ENCODE measurements at regions not wholly inside any gene's neighbourhood (a gene's known extent, or its start where the extent isn't known, plus 50 kb on each side); places are given as distances from the start of the nearest gene placed in this dataset.

DNA sequence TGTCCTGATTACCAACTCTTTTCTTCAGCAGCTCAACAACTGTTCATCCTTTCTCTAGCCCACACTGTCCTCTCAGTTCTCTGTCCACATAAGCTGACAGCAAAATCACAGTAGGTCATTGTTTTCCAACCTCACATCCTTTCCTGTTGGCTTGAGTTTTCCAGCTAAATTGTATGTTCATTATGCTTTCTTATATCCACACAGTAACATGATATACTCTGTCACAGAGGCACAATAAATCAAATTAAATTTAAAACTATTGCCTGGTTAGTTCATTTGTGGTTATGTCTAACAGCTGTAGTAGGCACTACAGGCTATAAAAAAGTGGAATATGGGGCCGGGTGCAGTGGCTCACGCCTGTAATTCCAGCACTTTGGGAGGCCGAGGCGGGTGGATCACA lies 179.9 kb downstream of the ETAA1 start:
- TF ChIP-seq, protein P1, sequence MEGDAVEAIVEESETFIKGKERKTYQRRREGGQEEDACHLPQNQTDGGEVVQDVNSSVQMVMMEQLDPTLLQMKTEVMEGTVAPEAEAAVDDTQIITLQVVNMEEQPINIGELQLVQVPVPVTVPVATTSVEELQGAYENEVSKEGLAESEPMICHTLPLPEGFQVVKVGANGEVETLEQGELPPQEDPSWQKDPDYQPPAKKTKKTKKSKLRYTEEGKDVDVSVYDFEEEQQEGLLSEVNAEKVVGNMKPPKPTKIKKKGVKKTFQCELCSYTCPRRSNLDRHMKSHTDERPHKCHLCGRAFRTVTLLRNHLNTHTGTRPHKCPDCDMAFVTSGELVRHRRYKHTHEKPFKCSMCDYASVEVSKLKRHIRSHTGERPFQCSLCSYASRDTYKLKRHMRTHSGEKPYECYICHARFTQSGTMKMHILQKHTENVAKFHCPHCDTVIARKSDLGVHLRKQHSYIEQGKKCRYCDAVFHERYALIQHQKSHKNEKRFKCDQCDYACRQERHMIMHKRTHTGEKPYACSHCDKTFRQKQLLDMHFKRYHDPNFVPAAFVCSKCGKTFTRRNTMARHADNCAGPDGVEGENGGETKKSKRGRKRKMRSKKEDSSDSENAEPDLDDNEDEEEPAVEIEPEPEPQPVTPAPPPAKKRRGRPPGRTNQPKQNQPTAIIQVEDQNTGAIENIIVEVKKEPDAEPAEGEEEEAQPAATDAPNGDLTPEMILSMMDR (IDR thresholded peaks at IDR 0.05; ENCODE audit: low read length) = no peak
- TF ChIP-seq EZH2 (IDR thresholded peaks at IDR 0.05; ENCODE audit: borderline replicate concordance, low read length) = no peak

Data from OCI-LY1 (cell line).